DND-41 (cell line): ENCODE measurements at regions not wholly inside any gene's neighbourhood (a gene's known extent, or its start where the extent isn't known, plus 50 kb on each side); places are given as distances from the start of the nearest gene placed in this dataset.

Source experiments
- ATAC-seq: fragments of 200-7000 bp; cut with Tn5 transposase; 3 replicates; pipeline ENCODE4 v1.9.1; 2021; ENCODE audit warnings: low read depth; ENCODE audit not compliant: insufficient read depth
- DNase-seq: peaks from one replicate; pipeline ENCODE4 v3.0.0-alpha.2; 2020
- H2AFZ ChIP-seq: 2 replicates; pipeline ENCODE4 v1.6.0; 2012; ENCODE audit warnings: low read depth, low read length
- H3K27ac ChIP-seq: 2 replicates; pipeline ENCODE4 v1.5.1; 2012; ENCODE audit warnings: low read length, inconsistent platforms
- H3K27me3 ChIP-seq: fragments of 200-600 bp; sonication (generic); 2 replicates; pipeline ENCODE4 v1.6.0; 2012; ENCODE audit warnings: low read length, mild to moderate bottlenecking, inconsistent platforms; ENCODE audit not compliant: insufficient read depth, poor library complexity
- H3K36me3 ChIP-seq: 2 replicates; pipeline ENCODE4 v1.5.1; 2012; ENCODE audit warnings: low read length, inconsistent platforms; ENCODE audit not compliant: insufficient read depth
- H3K4me1 ChIP-seq: 2 replicates; pipeline ENCODE4 v1.5.1; 2012; ENCODE audit warnings: mild to moderate bottlenecking, low read length; ENCODE audit not compliant: insufficient read depth
- H3K4me2 ChIP-seq: 2 replicates; pipeline ENCODE4 v1.6.0; 2012; ENCODE audit warnings: mild to moderate bottlenecking, moderate library complexity, low read length, inconsistent platforms; ENCODE audit not compliant: insufficient read depth
- H3K4me3 ChIP-seq, 2 experiments: fragments of 200-600 bp in 1 of 2; shearing (Covaris generic) in 1 of 2; 2 replicates each; pipeline ENCODE4 v1.5.1; 2012 to 2016; ENCODE audit warnings: inconsistent platforms in 2 of 2, low read length in 2 of 2, mild to moderate bottlenecking in 2 of 2, low read depth in 1 of 2, moderate library complexity in 1 of 2
- H3K79me2 ChIP-seq: 2 replicates; pipeline ENCODE4 v1.6.0; 2012; ENCODE audit warnings: low read length, inconsistent platforms; ENCODE audit not compliant: insufficient read depth
- H3K9ac ChIP-seq: 2 replicates; pipeline ENCODE4 v1.6.0; 2012; ENCODE audit warnings: low read depth, mild to moderate bottlenecking, inconsistent platforms, low read length, moderate library complexity
- H3K9me3 ChIP-seq: 2 replicates; pipeline ENCODE4 v1.5.1; 2012; ENCODE audit warnings: low read length, moderate library complexity, mild to moderate bottlenecking, inconsistent platforms; ENCODE audit not compliant: insufficient read depth, severe bottlenecking
- H4K20me1 ChIP-seq: 2 replicates; pipeline ENCODE4 v1.6.0; 2012; ENCODE audit warnings: low read length; ENCODE audit not compliant: insufficient read depth
- CTCF ChIP-seq: IDR thresholded peaks from 2 replicates; pipeline ENCODE4 v1.5.1; 2012; ENCODE audit warnings: borderline replicate concordance, low read length, moderate library complexity, mild to moderate bottlenecking; ENCODE audit not compliant: poor library complexity, severe bottlenecking; ENCODE audit errors: extremely low read depth
- EZH2 ChIP-seq: IDR thresholded peaks from 3 replicates; pipeline ENCODE4 v1.6.1; 2012; ENCODE audit warnings: borderline replicate concordance, low read depth, mild to moderate bottlenecking, moderate library complexity, low read length, inconsistent platforms; ENCODE audit not compliant: severe bottlenecking

- ATAC-seq = no peak
- H3K27me3 ChIP-seq = no peaks in the 10 kb centered on the region
- no peaks in the 10 kb centered on the region for H3K36me3 ChIP-seq
- H3K9me3 ChIP-seq = no peaks in the 10 kb centered on the region
- H3K4me3 ChIP-seq = no peak overlapping the region
- no peak for TF ChIP-seq EZH2
- TF ChIP-seq CTCF = no peak
- H3K79me2 ChIP-seq = no peaks in the 10 kb centered on the region
- no peak overlapping the region for H2AFZ ChIP-seq
- DNase-seq = no peak
- H3K4me1 ChIP-seq = no peaks in the 10 kb centered on the region
- H4K20me1 ChIP-seq = no peaks in the 10 kb centered on the region
- H3K4me2 ChIP-seq = no peak overlapping the region
- H3K9ac ChIP-seq = no peak overlapping the region
- no peak overlapping the region for H3K27ac ChIP-seq
These were observed 134.1 kb upstream of the FAT1 start for GRCh38 chr4:186857793-186858192.

GRCh38 chr4:186858355-186858754 lies 134.7 kb upstream of the FAT1 start:
- H3K27ac ChIP-seq = no peak overlapping the region
- TF ChIP-seq EZH2 = no peak
- TF ChIP-seq CTCF = no peak
- DNase-seq = no peak
- no peak for ATAC-seq
- no peak overlapping the region for H3K9ac ChIP-seq
- H3K27me3 ChIP-seq = no peaks in the 10 kb centered on the region
- H3K4me2 ChIP-seq = no peak overlapping the region
- no peaks in the 10 kb centered on the region for H3K36me3 ChIP-seq
- H3K4me1 ChIP-seq = no peaks in the 10 kb centered on the region
- no peaks in the 10 kb centered on the region for H4K20me1 ChIP-seq
- H3K79me2 ChIP-seq = no peaks in the 10 kb centered on the region
- no peak overlapping the region for H2AFZ ChIP-seq
- H3K4me3 ChIP-seq = no peak overlapping the region
- H3K9me3 ChIP-seq = no peaks in the 10 kb centered on the region

DNA sequence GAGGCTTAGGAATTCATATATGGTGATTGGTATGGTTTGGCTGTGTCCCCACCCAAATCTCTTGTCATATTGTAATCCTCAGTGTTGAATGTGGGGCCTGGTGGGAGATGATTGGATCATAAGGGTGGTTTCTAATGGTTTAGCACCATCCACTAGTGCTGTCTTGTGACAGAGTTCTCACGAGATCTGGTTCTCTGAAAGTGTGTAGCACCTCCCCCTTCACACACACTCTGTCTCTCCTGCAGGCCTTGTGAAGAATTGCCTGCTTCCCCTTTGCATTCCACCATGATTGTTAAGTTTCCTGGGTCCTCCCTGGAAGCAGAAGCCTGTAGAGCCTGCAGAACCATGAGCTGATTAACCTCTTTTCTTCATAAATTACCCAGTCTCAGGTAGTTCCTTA lies 135.8 kb upstream of the FAT1 start:
- Histone ChIP-seq H3K27ac (no peak overlapping the region), H3K4me3 (no peak overlapping the region), H3K9ac (no peak overlapping the region), H4K20me1 (no peaks in the 10 kb centered on the region), H3K9me3 (no peaks in the 10 kb centered on the region), H3K36me3 (no peaks in the 10 kb centered on the region), H2AFZ (no peak overlapping the region), H3K4me1 (no peaks in the 10 kb centered on the region), H3K4me2 (no peak overlapping the region), H3K79me2 (no peaks in the 10 kb centered on the region), H3K27me3 (no peaks in the 10 kb centered on the region)
- TF ChIP-seq EZH2 (no peak), CTCF (no peak)
- DNase-seq = no peak
- no peak for ATAC-seq

- TF ChIP-seq CTCF (no peak), EZH2 (no peak)
- Histone ChIP-seq H3K4me1 (no peaks in the 10 kb centered on the region), H3K9me3 (no peaks in the 10 kb centered on the region), H3K27ac (no peak overlapping the region), H3K4me3 (no peak overlapping the region), H4K20me1 (no peaks in the 10 kb centered on the region), H3K4me2 (no peak overlapping the region), H3K79me2 (no peaks in the 10 kb centered on the region), H3K27me3 (no peaks in the 10 kb centered on the region), H3K36me3 (no peaks in the 10 kb centered on the region), H2AFZ (no peak overlapping the region), H3K9ac (no peak overlapping the region)
- ATAC-seq = no peak
- DNase-seq = no peak
These were observed 137.7 kb upstream of the FAT1 start for GRCh38 chr4:186861317-186861716.
